Trophoblast cell (in vitro differentiated cells and primary cell): ENCODE measurements at regions not wholly inside any gene's neighbourhood (a gene's known extent, or its start where the extent isn't known, plus 50 kb on each side); places are given as distances from the start of the nearest gene placed in this dataset.

ENCODE experiments used
- DNase-seq, 2 donors: peaks; one replicate each; pipeline ENCODE4 v3.0.0-alpha.2; 2016
- H2AFZ ChIP-seq: 2 replicates; pipeline ENCODE4 v1.6.1; 2013; ENCODE audit warnings: low read length, moderate library complexity, mild to moderate bottlenecking; ENCODE audit not compliant: insufficient read depth, poor library complexity
- H2AK5ac ChIP-seq: 2 replicates; pipeline ENCODE4 v1.6.1; 2013; ENCODE audit warnings: mild to moderate bottlenecking, low read length
- H2BK120ac ChIP-seq: 2 replicates; pipeline ENCODE4 v1.6.1; 2013; ENCODE audit warnings: low read length, mild to moderate bottlenecking, moderate library complexity; ENCODE audit not compliant: insufficient read depth, poor library complexity
- H2BK12ac ChIP-seq: 2 replicates; pipeline ENCODE4 v1.6.1; 2013; ENCODE audit warnings: mild to moderate bottlenecking, low read length, moderate library complexity
- H2BK5ac ChIP-seq: 2 replicates; pipeline ENCODE4 v1.6.1; 2013; ENCODE audit warnings: low read length, low read depth, moderate library complexity, mild to moderate bottlenecking; ENCODE audit not compliant: poor library complexity
- H3K14ac ChIP-seq: 2 replicates; pipeline ENCODE4 v1.6.1; 2013; ENCODE audit warnings: mild to moderate bottlenecking, low read length
- H3K18ac ChIP-seq: 2 replicates; pipeline ENCODE4 v1.6.1; 2013; ENCODE audit warnings: mild to moderate bottlenecking, low read length
- H3K23ac ChIP-seq: 2 replicates; pipeline ENCODE4 v1.6.1; 2013; ENCODE audit warnings: low read length
- H3K27ac ChIP-seq: 2 replicates; pipeline ENCODE4 v1.5.1; 2013; ENCODE audit warnings: low read depth, mild to moderate bottlenecking, inconsistent platforms, low read length, moderate library complexity
- H3K27me3 ChIP-seq: 2 replicates; pipeline ENCODE4 v1.6.1; 2013; ENCODE audit warnings: inconsistent platforms, mild to moderate bottlenecking, low read length, moderate library complexity; ENCODE audit not compliant: insufficient read depth
- H3K36me3 ChIP-seq, 2 experiments: 1 replicate in 1 of 2; 2 replicates in 1 of 2; pipeline ENCODE4 v1.6.1; 2013; ENCODE audit warnings: low read length in 2 of 2, mild to moderate bottlenecking in 2 of 2, moderate library complexity in 1 of 2; ENCODE audit not compliant: insufficient read depth in 2 of 2, control insufficient read depth in 1 of 2
- H3K4ac ChIP-seq: 2 replicates; pipeline ENCODE4 v1.6.1; 2013; ENCODE audit warnings: low read depth, mild to moderate bottlenecking, low read length, moderate library complexity
- H3K4me1 ChIP-seq, 2 experiments: 1 replicate in 1 of 2; 2 replicates in 1 of 2; pipeline ENCODE4 v1.6.1; 2013; ENCODE audit warnings: low read length in 2 of 2, mild to moderate bottlenecking in 2 of 2, moderate library complexity in 1 of 2; ENCODE audit not compliant: insufficient read depth in 2 of 2, control insufficient read depth in 1 of 2
- H3K4me2 ChIP-seq: 2 replicates; pipeline ENCODE4 v1.6.1; 2013; ENCODE audit warnings: inconsistent platforms, mild to moderate bottlenecking, low read length, moderate library complexity
- H3K4me3 ChIP-seq: 2 replicates; pipeline ENCODE4 v1.5.1; 2013; ENCODE audit warnings: mild to moderate bottlenecking, low read depth, low read length, inconsistent platforms
- H3K79me1 ChIP-seq: one replicate; pipeline ENCODE4 v1.6.1; 2013; ENCODE audit warnings: low read length
- H3K79me2 ChIP-seq: 2 replicates; pipeline ENCODE4 v1.6.1; 2013; ENCODE audit warnings: low read length, mild to moderate bottlenecking; ENCODE audit not compliant: control insufficient read depth, insufficient read depth, poor library complexity
- H3K9ac ChIP-seq: 2 replicates; pipeline ENCODE4 v1.6.1; 2013; ENCODE audit warnings: mild to moderate bottlenecking, low read length
- H3K9me3 ChIP-seq: 2 replicates; pipeline ENCODE4 v1.6.1; 2013; ENCODE audit warnings: low read depth, mild to moderate bottlenecking, control low read depth, inconsistent platforms, low read length; ENCODE audit not compliant: insufficient read depth
- H4K12ac ChIP-seq: 2 replicates; pipeline ENCODE4 v1.6.1; 2013; ENCODE audit warnings: low read depth, mild to moderate bottlenecking, low read length, moderate library complexity
- H4K8ac ChIP-seq: 2 replicates; pipeline ENCODE4 v1.6.1; 2013; ENCODE audit warnings: low read depth, mild to moderate bottlenecking, low read length, moderate library complexity
- H4K91ac ChIP-seq: one replicate; pipeline ENCODE4 v1.6.1; 2013; ENCODE audit warnings: low read depth, mild to moderate bottlenecking, low read length, moderate library complexity
- WGBS: extraction: QIAGEN DNeasy Blood & Tissue Kit; methylation state at CpG from one replicate; pipeline ENCODE4 v1.1.7; 2013; ENCODE audit warnings: missing lambda C conversion rate; ENCODE audit not compliant: insufficient read length, insufficient coverage; ENCODE audit errors: extremely low coverage; 5-methylcytosine and 5-hydroxymethylcytosine counted together

GRCh38 chr12:75779891-75780496 is 251.6 kb downstream of the PHLDA1 start:
- peaks cover 4% of the 10 kb centered on the region for H3K79me1 ChIP-seq
- H3K79me2 ChIP-seq, result no peaks in the 10 kb centered on the region
- no peaks in the 10 kb centered on the region for H3K9me3 ChIP-seq
- H2BK12ac ChIP-seq, result no peak overlapping the region
- no peak overlapping the region for H4K8ac ChIP-seq
- no CpG with 5 or more reads among the region's 5 CpGs for WGBS
- H3K23ac ChIP-seq, result no peak overlapping the region
- no peak overlapping the region for H4K91ac ChIP-seq
- no peak overlapping the region for H3K18ac ChIP-seq
- peak; percentile 73 to 92 for DNase-seq
- H2AFZ ChIP-seq, result no peak overlapping the region
- H3K36me3 ChIP-seq, result no peaks in the 10 kb centered on the region
- H3K4ac ChIP-seq, result no peak overlapping the region
- H2AK5ac ChIP-seq, result no peak overlapping the region
- H3K9ac ChIP-seq, result no peak overlapping the region
- H3K4me1 ChIP-seq, result peaks cover 0 to 8% of the 10 kb centered on the region in 2 experiments
- no peak overlapping the region for H3K14ac ChIP-seq
- H3K4me2 ChIP-seq, result no peak overlapping the region
- H2BK5ac ChIP-seq, result no peak overlapping the region
- H2BK120ac ChIP-seq, result no peak overlapping the region
- no peak overlapping the region for H3K4me3 ChIP-seq
- H3K27me3 ChIP-seq, result no peaks in the 10 kb centered on the region
- H3K27ac ChIP-seq, result no peak overlapping the region
- H4K12ac ChIP-seq, result no peak overlapping the region

GRCh38 chr12:75774261-75775052 is 257.1 kb downstream of the PHLDA1 start:
- Histone ChIP-seq H3K79me2 (no peaks in the 10 kb centered on the region), H4K8ac (no peak overlapping the region), H2AK5ac (no peak overlapping the region), H3K36me3 (no peaks in the 10 kb centered on the region), H3K4me2 (no peak overlapping the region), H3K14ac (no peak overlapping the region), H3K9ac (no peak overlapping the region), H3K4ac (no peak overlapping the region), H4K12ac (no peak overlapping the region), H2BK5ac (no peak overlapping the region), H3K4me3 (no peak overlapping the region), H3K23ac (no peak overlapping the region), H2BK12ac (no peak overlapping the region), H3K79me1 (no peaks in the 10 kb centered on the region), H3K27ac (no peak overlapping the region), H3K9me3 (no peaks in the 10 kb centered on the region), H4K91ac (no peak overlapping the region), H3K18ac (no peak overlapping the region), H3K4me1 (no peaks in the 10 kb centered on the region), H2BK120ac (no peak overlapping the region), H3K27me3 (no peaks in the 10 kb centered on the region), H2AFZ (no peak overlapping the region)
- DNase-seq, result no peak
- no CpG with 5 or more reads among the region's 2 CpGs for WGBS

- H3K27ac ChIP-seq, result no peak overlapping the region
- H3K9ac ChIP-seq, result no peak overlapping the region
- no peaks in the 10 kb centered on the region for H3K36me3 ChIP-seq
- H4K12ac ChIP-seq, result no peak overlapping the region
- WGBS, result no CpG with 5 or more reads among the region's 6 CpGs
- no peaks in the 10 kb centered on the region for H3K4me1 ChIP-seq
- H3K14ac ChIP-seq, result no peak overlapping the region
- H3K27me3 ChIP-seq, result no peaks in the 10 kb centered on the region
- no peak overlapping the region for H4K91ac ChIP-seq
- no peak overlapping the region for H2BK5ac ChIP-seq
- no peaks in the 10 kb centered on the region for H3K9me3 ChIP-seq
- no peak overlapping the region for H2AFZ ChIP-seq
- no peak overlapping the region for H3K23ac ChIP-seq
- no peak overlapping the region for H3K18ac ChIP-seq
- no peak overlapping the region for H2BK120ac ChIP-seq
- no peak for DNase-seq
- H3K4me3 ChIP-seq, result no peak overlapping the region
- H4K8ac ChIP-seq, result no peak overlapping the region
- no peak overlapping the region for H3K4ac ChIP-seq
- H3K79me2 ChIP-seq, result no peaks in the 10 kb centered on the region
- H2AK5ac ChIP-seq, result no peak overlapping the region
- H2BK12ac ChIP-seq, result no peak overlapping the region
- H3K79me1 ChIP-seq, result no peaks in the 10 kb centered on the region
- H3K4me2 ChIP-seq, result no peak overlapping the region
Observed at GRCh38 chr12:75773377-75773776, 258.2 kb downstream of the PHLDA1 start.

- H3K4ac ChIP-seq, result no peak overlapping the region
- no peak overlapping the region for H3K4me3 ChIP-seq
- no peaks in the 10 kb centered on the region for H3K9me3 ChIP-seq
- no peak overlapping the region for H3K18ac ChIP-seq
- no peaks in the 10 kb centered on the region for H3K4me1 ChIP-seq
- H2BK5ac ChIP-seq, result no peak overlapping the region
- no peak overlapping the region for H4K12ac ChIP-seq
- DNase-seq, result no peak
- no peak overlapping the region for H3K23ac ChIP-seq
- H3K79me2 ChIP-seq, result no peaks in the 10 kb centered on the region
- H3K14ac ChIP-seq, result no peak overlapping the region
- no peak overlapping the region for H2AK5ac ChIP-seq
- no peak overlapping the region for H3K9ac ChIP-seq
- no peak overlapping the region for H2BK12ac ChIP-seq
- H3K79me1 ChIP-seq, result peaks cover 1% of the 10 kb centered on the region
- H3K27me3 ChIP-seq, result no peaks in the 10 kb centered on the region
- no peak overlapping the region for H4K8ac ChIP-seq
- H3K4me2 ChIP-seq, result no peak overlapping the region
- no peak overlapping the region for H2AFZ ChIP-seq
- WGBS, result no CpG with 5 or more reads among the region's 2 CpGs
- H2BK120ac ChIP-seq, result no peak overlapping the region
- no peak overlapping the region for H4K91ac ChIP-seq
- no peaks in the 10 kb centered on the region for H3K36me3 ChIP-seq
- H3K27ac ChIP-seq, result no peak overlapping the region
Observed at GRCh38 chr12:75771023-75771422, 259.6 kb upstream of the KRR1 start.
